ENCODE measurements at regions not wholly inside any gene's neighbourhood (a gene's known extent, or its start where the extent isn't known, plus 50 kb on each side); places are given as distances from the start of the nearest gene placed in this dataset.
"Not testable (repeated sequence)": the region's sequence is repeated elsewhere in the genome, so short reads cannot be mapped to it uniquely, and the experiment has no call there.

DNA sequence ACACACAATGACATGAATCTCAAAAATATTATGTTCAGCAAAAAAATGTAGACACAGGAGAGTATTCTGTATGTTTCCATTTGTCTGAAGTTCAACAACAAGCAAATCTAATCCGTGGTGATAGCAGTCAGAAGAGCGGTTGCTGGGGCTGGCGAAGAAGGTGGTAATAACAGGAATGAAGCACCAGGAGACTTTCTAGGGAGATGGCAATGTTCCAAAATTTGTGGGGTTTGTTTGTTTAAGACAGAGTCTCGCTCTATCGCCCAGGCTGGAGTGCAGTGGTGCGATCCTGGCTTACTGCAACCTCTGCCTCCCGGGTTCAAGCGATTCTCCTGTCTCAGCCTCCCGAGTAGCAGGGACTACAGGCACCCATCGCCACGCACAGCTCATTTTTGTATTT, 177.8 kb downstream of the FOXB1 start:
- H3K27me3 Mint-ChIP-seq = peaks cover 21% of the 10 kb centered on the region
- CTCF ChIA-PET = interaction anchor here (1.1 to 1.3 kb wide), 3 partner anchors 185 to 457 kb away, joined by 3 to 4 read pairs (median 4); no protein-coding TSS in a partner anchor
- H3K9me3 Mint-ChIP-seq, H3K36me3 Mint-ChIP-seq, DNase-seq, H3K4me1 Mint-ChIP-seq, H3K27ac Mint-ChIP-seq, H3K4me3 Mint-ChIP-seq: not testable (repeated sequence)

- H3K27ac Mint-ChIP-seq = no peak overlapping the region
- no peaks in the 10 kb centered on the region for H3K4me1 Mint-ChIP-seq
- no peak for DNase-seq
- CTCF ChIA-PET = no interaction called here
- no peak overlapping the region for H3K4me3 Mint-ChIP-seq
- no peaks in the 10 kb centered on the region for H3K9me3 Mint-ChIP-seq
- peaks cover 22% of the 10 kb centered on the region for H3K27me3 Mint-ChIP-seq
- no peaks in the 10 kb centered on the region for H3K36me3 Mint-ChIP-seq
Observed at GRCh38 chr15:60183366-60183765, 179.3 kb downstream of the FOXB1 start.

DNA sequence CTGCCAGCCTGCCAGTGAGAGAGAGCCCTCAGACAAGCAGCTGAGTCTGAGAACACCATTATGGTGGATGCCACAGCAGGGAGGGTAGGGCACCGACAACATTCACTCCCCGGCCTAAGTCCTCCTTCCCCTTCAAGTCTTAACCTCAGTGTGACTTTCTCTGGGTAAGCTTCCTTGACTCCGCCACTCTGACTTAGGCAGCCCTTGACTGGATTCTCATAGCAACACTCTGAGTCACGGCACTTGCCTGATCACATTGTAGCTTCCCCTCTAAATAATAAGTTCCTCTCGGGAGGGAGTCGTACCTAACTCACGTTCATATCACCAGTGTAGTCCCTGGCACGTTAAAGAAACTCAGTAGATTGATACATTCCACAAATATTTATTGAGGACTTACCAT, 180.5 kb downstream of the FOXB1 start:
- H3K27me3 Mint-ChIP-seq = peaks cover 15% of the 10 kb centered on the region
- DNase-seq = no peak
- CTCF ChIA-PET = interaction anchor here (0.7 to 2.3 kb wide), 2 partner anchors 187 to 267 kb away, joined by 4 to 7 read pairs; no protein-coding TSS in a partner anchor
- H3K27ac Mint-ChIP-seq = no peak overlapping the region
- H3K4me3 Mint-ChIP-seq = no peak overlapping the region
- H3K9me3 Mint-ChIP-seq = no peaks in the 10 kb centered on the region
- no peaks in the 10 kb centered on the region for H3K36me3 Mint-ChIP-seq
- H3K4me1 Mint-ChIP-seq = no peaks in the 10 kb centered on the region

DNA sequence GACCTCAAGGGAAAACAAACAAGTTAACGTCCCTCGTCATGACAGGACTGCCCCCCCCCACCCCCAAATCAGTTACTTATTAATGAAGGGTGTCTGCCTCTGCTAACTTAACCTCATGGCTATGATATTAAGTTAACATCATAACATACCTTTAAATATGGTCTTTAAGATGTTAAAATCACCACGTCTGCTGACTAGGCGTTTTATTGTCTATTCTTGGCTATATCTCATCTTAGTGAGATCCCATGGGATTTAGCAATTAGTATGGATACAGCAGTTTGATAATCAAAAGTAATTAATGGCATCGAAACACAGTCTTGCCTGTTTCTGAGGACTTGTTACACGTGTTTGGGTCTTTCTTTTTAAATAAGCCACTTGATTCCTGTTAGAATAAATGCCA, 186.9 kb downstream of the FOXB1 start:
- Mint-ChIP-seq H3K27ac (no peak overlapping the region), H3K27me3 (peaks cover 23% of the 10 kb centered on the region), H3K4me1 (no peaks in the 10 kb centered on the region), H3K4me3 (no peak overlapping the region), H3K9me3 (no peaks in the 10 kb centered on the region), H3K36me3 (no peaks in the 10 kb centered on the region)
- DNase-seq = no peak
- CTCF ChIA-PET = no interaction called here

DNA sequence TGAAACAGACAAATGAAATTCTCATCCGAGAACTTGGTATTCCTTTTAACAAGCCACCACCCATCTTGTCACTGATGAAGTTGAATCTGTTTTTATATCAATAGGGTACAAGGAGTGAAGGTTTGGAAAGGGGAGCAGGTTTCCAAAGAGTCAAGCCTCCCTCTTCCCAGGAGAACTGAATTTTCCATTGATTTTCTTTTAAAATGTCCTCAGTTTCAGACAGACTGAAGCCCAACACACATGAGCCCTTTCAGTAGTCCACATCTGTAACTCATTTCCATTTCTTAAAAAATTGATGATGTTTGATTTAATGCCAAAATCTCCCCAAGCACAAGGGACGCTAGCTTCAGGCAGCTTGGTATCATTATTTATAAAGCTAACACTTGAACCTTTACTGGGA, 187.7 kb downstream of the FOXB1 start:
- Mint-ChIP-seq H3K27ac (no peak overlapping the region), H3K36me3 (no peaks in the 10 kb centered on the region), H3K4me3 (no peak overlapping the region), H3K4me1 (no peaks in the 10 kb centered on the region), H3K27me3 (peaks cover 28% of the 10 kb centered on the region), H3K9me3 (no peaks in the 10 kb centered on the region)
- DNase-seq = no peak
- CTCF ChIA-PET = no interaction called here

GRCh38 chr15:60195611-60196010, 191.5 kb downstream of the FOXB1 start:
- CTCF ChIA-PET = no interaction called here
- no peak overlapping the region for H3K27ac Mint-ChIP-seq

DNA sequence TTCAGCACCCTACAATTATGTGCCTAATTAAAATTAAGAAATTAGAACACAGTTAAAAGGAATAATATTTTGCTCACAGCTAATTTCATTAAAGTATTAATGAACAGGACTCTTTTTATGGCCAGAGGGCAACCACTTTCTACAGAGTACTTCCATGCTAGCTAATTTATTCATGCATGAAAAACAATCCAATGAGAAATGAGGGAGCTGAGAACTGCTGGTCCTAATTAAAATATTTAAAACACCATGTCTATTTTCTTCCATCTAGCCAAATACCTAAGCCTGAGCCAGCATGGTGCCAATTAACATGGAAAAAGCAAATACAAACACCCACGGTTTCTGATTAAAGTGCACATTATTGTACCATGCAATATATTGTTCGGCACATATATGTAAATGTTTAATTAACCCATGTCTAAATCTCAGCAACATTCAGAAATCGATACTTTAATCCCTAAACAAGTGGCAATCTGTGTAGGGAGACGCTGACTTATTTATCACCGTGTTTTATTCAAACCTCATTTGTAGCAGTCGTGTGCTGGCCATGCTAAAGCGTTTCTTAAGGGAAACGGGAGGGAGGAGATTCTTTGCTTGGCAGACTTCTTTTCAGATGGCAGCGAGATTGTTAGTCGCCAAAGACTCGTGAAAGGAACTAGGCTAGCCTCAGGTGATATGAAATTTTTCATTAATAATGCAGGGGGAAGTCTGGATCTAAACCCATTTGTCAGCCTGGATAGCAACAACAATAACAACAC, 193.5 kb downstream of the ANXA2 start:
- Mint-ChIP-seq H3K9me3 (no peaks in the 10 kb centered on the region), H3K27me3 (peaks cover 31% of the 10 kb centered on the region), H3K36me3 (no peaks in the 10 kb centered on the region), H3K4me3 (no peak overlapping the region), H3K4me1 (no peaks in the 10 kb centered on the region), H3K27ac (no peak overlapping the region)
- CTCF ChIA-PET = no interaction called here
- no peak for DNase-seq

More at GRCh38 chr15:60195611-60196010, 191.5 kb downstream of the FOXB1 start:
- H3K36me3 Mint-ChIP-seq = no peaks in the 10 kb centered on the region
- no peaks in the 10 kb centered on the region for H3K4me1 Mint-ChIP-seq
- H3K27me3 Mint-ChIP-seq = peaks cover 31% of the 10 kb centered on the region
- DNase-seq = no peak
- H3K4me3 Mint-ChIP-seq = no peak overlapping the region
- H3K9me3 Mint-ChIP-seq = no peaks in the 10 kb centered on the region

DNA sequence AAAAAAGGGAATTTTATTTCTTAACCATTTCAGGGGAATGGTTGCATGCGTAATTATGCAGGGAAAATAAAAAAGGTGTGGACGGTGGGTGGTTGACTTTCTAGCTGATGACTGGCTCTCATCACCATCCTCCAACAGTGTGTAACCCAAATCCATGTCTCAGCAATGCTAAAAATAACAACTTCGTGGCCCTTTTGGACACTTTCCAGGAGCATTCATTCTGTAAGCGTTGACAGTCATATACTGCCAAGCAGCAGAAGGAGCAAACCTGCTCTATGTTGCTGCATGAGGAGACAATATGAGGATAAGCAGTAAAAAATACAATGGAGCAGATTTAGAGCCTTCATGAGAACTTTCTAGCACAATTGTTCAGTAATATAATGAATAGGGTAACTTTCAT, 189.1 kb downstream of the ANXA2 start:
- Mint-ChIP-seq H3K9me3 (no peaks in the 10 kb centered on the region), H3K36me3 (no peaks in the 10 kb centered on the region), H3K27me3 (peaks cover 26% of the 10 kb centered on the region), H3K4me1 (no peaks in the 10 kb centered on the region), H3K27ac (no peak overlapping the region), H3K4me3 (no peak overlapping the region)
- CTCF ChIA-PET = no interaction called here
- DNase-seq = no peak

- no peak overlapping the region for H3K4me3 Mint-ChIP-seq
- H3K27ac Mint-ChIP-seq = no peak overlapping the region
- peaks cover 20% of the 10 kb centered on the region for H3K27me3 Mint-ChIP-seq
- no peaks in the 10 kb centered on the region for H3K9me3 Mint-ChIP-seq
- no peaks in the 10 kb centered on the region for H3K36me3 Mint-ChIP-seq
- H3K4me1 Mint-ChIP-seq = no peaks in the 10 kb centered on the region
- CTCF ChIA-PET = interaction anchor here (0.6 kb wide), 1 partner anchor 466 kb away, joined by 4 read pairs; no protein-coding TSS in a partner anchor
- no peak for DNase-seq
Observed at GRCh38 chr15:60212536-60212935, 185.2 kb downstream of the ANXA2 start.

DNA sequence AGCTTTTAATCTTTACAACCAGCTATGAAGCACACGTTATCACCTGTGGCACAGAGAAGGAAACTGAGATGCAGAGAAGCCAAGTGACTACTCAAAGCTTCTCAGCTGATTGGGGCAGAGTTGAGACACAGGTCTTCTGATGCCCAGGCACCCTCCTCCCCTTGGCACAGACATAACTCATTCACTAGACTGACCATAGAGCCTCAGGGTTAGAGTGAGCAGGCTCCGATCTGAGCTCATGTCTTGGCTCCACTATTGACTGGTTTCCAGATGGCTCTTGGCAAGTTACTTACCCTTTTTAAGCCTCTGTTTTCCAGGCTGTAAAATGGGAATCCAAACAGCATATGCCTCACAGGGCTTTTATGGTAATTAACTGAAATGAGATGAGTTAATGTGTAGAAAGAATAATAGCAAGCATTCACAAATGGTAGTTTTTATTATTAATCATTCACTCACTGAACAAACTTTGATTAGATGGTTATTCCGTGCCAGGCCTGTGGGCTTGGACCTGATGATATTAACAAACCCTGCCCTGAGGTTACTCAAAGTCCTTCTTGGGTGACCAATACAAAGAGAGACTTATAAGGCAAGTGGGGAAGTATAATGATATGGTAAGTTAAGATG, 184.3 kb downstream of the ANXA2 start:
- Mint-ChIP-seq H3K27me3 (peaks cover 19% of the 10 kb centered on the region), H3K9me3 (no peaks in the 10 kb centered on the region), H3K27ac (no peak overlapping the region), H3K36me3 (no peaks in the 10 kb centered on the region), H3K4me3 (no peak overlapping the region), H3K4me1 (no peaks in the 10 kb centered on the region)
- CTCF ChIA-PET = no interaction called here
- no peak for DNase-seq

DNA sequence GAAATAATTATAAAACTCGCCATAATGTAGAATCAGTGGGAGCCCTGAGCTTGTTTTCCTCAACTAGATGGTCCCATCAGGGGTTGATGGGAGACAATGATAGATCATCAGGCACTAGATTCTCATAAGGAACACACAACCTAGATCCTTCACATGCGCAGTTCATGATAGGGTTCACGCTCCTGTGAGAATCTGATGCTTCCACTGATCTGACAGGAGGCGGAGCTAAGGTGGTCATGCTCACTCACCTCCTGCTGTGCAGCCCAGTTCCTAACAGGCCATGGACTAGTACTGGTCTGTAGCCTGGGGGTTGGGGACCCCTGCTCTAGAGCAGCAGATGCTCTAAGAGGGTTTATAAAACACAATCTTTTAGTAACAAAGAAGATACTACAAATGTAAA, 183.6 kb downstream of the ANXA2 start:
- Mint-ChIP-seq H3K27me3 (peaks cover 21% of the 10 kb centered on the region), H3K27ac (no peak overlapping the region), H3K36me3 (no peaks in the 10 kb centered on the region), H3K9me3 (no peaks in the 10 kb centered on the region), H3K4me3 (no peak overlapping the region), H3K4me1 (no peaks in the 10 kb centered on the region)
- CTCF ChIA-PET = no interaction called here
- DNase-seq = no peak

GRCh38 chr15:60215225-60215963, 182.4 kb downstream of the ANXA2 start:
- CTCF ChIA-PET = no interaction called here
- no peak for DNase-seq
- no peaks in the 10 kb centered on the region for H3K4me1 Mint-ChIP-seq
- H3K27me3 Mint-ChIP-seq = peaks cover 19% of the 10 kb centered on the region
- H3K36me3 Mint-ChIP-seq = no peaks in the 10 kb centered on the region
- no peak overlapping the region for H3K4me3 Mint-ChIP-seq
- no peaks in the 10 kb centered on the region for H3K9me3 Mint-ChIP-seq
- H3K27ac Mint-ChIP-seq = no peak overlapping the region

DNA sequence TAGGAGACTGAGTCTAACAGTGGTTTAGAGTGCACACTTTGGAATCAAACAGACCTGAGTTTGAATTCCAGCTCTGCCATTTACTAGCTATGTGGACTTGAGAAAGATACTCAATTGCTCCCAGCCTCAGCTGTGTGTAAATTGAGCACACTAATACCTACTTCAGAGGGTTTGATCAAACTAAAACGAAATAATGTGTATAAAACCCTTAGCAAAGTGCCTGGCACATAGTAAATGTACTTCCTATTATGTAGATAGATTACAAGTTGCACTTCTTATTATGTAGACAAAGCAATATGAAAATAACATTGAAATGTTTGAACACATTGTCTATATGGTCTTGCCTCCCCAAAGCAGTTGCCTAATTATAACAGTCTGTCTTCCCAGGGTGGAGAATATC, 180.6 kb downstream of the ANXA2 start:
- CTCF ChIA-PET = no interaction called here
- no peaks in the 10 kb centered on the region for H3K9me3 Mint-ChIP-seq

DNA sequence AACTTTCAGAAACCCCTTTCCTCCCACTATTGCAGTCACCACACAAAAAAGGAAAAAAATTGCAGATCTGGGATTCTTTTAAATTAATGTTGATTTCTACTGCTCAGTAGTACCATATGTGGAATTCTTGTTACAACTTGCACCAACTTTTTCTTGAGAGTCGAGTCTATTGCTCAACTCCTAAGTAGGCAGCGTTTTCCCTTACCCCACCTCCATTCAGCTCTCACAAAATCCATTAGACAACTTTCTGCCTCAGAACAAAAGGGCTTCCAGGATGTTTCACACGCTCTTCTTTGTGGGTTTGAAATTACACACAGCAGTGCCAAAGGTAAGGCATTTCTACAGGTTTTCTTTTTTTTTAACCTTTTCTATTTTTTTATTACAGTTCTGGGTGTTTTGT, 179.5 kb downstream of the ANXA2 start:
- H3K27ac Mint-ChIP-seq = no peak overlapping the region
- peaks cover 18% of the 10 kb centered on the region for H3K27me3 Mint-ChIP-seq
- no peak overlapping the region for H3K4me3 Mint-ChIP-seq
- H3K4me1 Mint-ChIP-seq = no peaks in the 10 kb centered on the region
- DNase-seq = no peak
- CTCF ChIA-PET = no interaction called here
- H3K36me3 Mint-ChIP-seq = no peaks in the 10 kb centered on the region
- no peaks in the 10 kb centered on the region for H3K9me3 Mint-ChIP-seq

More for the DNA sequence above, 180.6 kb downstream of the ANXA2 start:
- Mint-ChIP-seq H3K4me1 (no peaks in the 10 kb centered on the region), H3K4me3 (no peak overlapping the region), H3K27me3 (peaks cover 19% of the 10 kb centered on the region), H3K27ac (no peak overlapping the region), H3K36me3 (no peaks in the 10 kb centered on the region)
- no peak for DNase-seq

DNA sequence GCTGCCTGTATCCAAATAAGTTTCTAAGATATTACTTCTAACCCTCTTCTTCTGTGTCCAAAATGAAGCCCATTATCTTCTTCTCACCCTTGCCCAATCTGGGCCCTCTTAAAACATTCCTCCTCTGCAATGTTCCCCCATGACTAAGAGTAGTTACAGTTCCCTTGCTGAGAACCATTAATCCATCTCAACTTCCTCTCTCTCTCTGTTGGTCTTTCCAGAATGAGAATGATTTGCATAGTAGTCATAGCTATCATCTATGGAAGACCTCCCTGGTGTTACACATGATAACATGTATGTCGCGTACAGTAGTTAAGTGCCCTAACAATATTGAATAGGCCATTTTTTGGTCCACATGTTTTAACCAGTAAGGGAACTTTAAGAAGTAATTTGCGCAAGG, 177.9 kb downstream of the ANXA2 start:
- Mint-ChIP-seq H3K4me1 (no peaks in the 10 kb centered on the region), H3K27ac (no peak overlapping the region), H3K4me3 (no peak overlapping the region), H3K27me3 (peaks cover 21% of the 10 kb centered on the region), H3K9me3 (no peaks in the 10 kb centered on the region), H3K36me3 (no peaks in the 10 kb centered on the region)
- no peak for DNase-seq
- CTCF ChIA-PET = no interaction called here

Data from activated naive CD4-positive, alpha-beta T cell treated with anti-CD3 and anti-CD28 coated beads, Interleukin-2, amount 10 ng/mL, durations not matched to agents 7 days and 5 days (primary cell).